Common myeloid progenitor, CD34-positive (primary cell): ENCODE measurements at regions not wholly inside any gene's neighbourhood (a gene's known extent, or its start where the extent isn't known, plus 50 kb on each side); places are given as distances from the start of the nearest gene placed in this dataset.

Experiments
- CTCF ChIA-PET: fragments of 350-600 bp; sonication (Branson Sonifier 250); formaldehyde crosslinking; loops from one replicate; lab custom pipeline; 2021; ENCODE audit warnings: antibody characterized with exemption; lab: Charles Lee
- POLR2A ChIA-PET: fragments of 350-600 bp; sonication (Branson Sonifier 250); formaldehyde crosslinking; loops from one replicate; lab custom pipeline; 2021; ENCODE audit warnings: antibody characterized with exemption; lab: Charles Lee
- DNase-seq, 3 donors: peaks; one replicate each; pipeline versions ENCODE4 v3.0.0 to v3.0.0-alpha.2; 2013
- H3K27ac ChIP-seq, 2 experiments: 1 replicate in 1 of 2; 2 replicates in 1 of 2; pipeline ENCODE4 v1.7.0; 2013; ENCODE audit warnings: inconsistent platforms in 2 of 2, low read length in 2 of 2, mild to moderate bottlenecking in 2 of 2, low read depth in 1 of 2, moderate library complexity in 1 of 2; ENCODE audit not compliant: severe bottlenecking in 2 of 2, insufficient read depth in 1 of 2, poor library complexity in 1 of 2
- H3K27me3 ChIP-seq, 5 experiments: replicated peaks in 2 of 5; 1 replicate in 3 of 5; 2 replicates in 2 of 5; pipeline versions ENCODE4 v1.6.1 to v1.7.0; 2013; ENCODE audit warnings: low read length in 4 of 5, mild to moderate bottlenecking in 2 of 5, moderate library complexity in 2 of 5, inconsistent platforms in 1 of 5; ENCODE audit not compliant: insufficient read depth in 5 of 5, control insufficient read depth in 4 of 5
- H3K36me3 ChIP-seq, 4 experiments: 1 replicate in 2 of 4; 2 replicates in 2 of 4; pipeline versions ENCODE4 v1.6.1 to v1.7.0; 2013; ENCODE audit warnings: low read length in 3 of 4, control low read depth in 1 of 4, mild to moderate bottlenecking in 1 of 4; ENCODE audit not compliant: control insufficient read depth in 4 of 4, insufficient read depth in 4 of 4
- H3K4me1 ChIP-seq, 4 experiments: 1 replicate in 3 of 4; 2 replicates in 1 of 4; pipeline versions ENCODE4 v1.6.1 to v1.7.1; 2013; ENCODE audit warnings: low read length in 3 of 4, mild to moderate bottlenecking in 3 of 4, control low read depth in 1 of 4, inconsistent platforms in 1 of 4, moderate library complexity in 1 of 4; ENCODE audit not compliant: control insufficient read depth in 4 of 4, insufficient read depth in 4 of 4; ENCODE audit errors: control extremely low read depth in 1 of 4
- H3K4me3 ChIP-seq, 7 experiments: 1 replicate in 4 of 7; 2 replicates in 3 of 7; pipeline versions ENCODE4 v1.5.1 to v1.7.0; 2013; ENCODE audit warnings: mild to moderate bottlenecking in 7 of 7, low read length in 6 of 7, moderate library complexity in 6 of 7, inconsistent platforms in 2 of 7, low read depth in 2 of 7, control low read depth in 1 of 7; ENCODE audit not compliant: insufficient read depth in 4 of 7, control insufficient read depth in 1 of 7; ENCODE audit errors: extremely low read depth in 1 of 7
- H3K9me3 ChIP-seq, 5 experiments: 1 replicate in 4 of 5; 2 replicates in 1 of 5; pipeline versions ENCODE4 v1.6.1 to v1.7.1; 2013; ENCODE audit warnings: low read length in 4 of 5, mild to moderate bottlenecking in 2 of 5, inconsistent platforms in 1 of 5, low read depth in 1 of 5, moderate library complexity in 1 of 5; ENCODE audit not compliant: control insufficient read depth in 4 of 5, insufficient read depth in 2 of 5; ENCODE audit errors: control extremely low read depth in 1 of 5
- WGBS: methylation state at CpG from one replicate; pipeline ENCODE4 v1.1.5; 2013; ENCODE audit not compliant: insufficient coverage; 5-methylcytosine and 5-hydroxymethylcytosine counted together

- H3K27me3 ChIP-seq: no peaks in the 10 kb centered on the region
- WGBS: 54% methylated on average over 2 of the region's 3 CpGs
- POLR2A ChIA-PET: no interaction called here
- H3K4me1 ChIP-seq: no peaks in the 10 kb centered on the region
- H3K36me3 ChIP-seq: no peaks in the 10 kb centered on the region
- CTCF ChIA-PET: no interaction called here
- H3K4me3 ChIP-seq: no peak overlapping the region
- no peaks in the 10 kb centered on the region for H3K9me3 ChIP-seq
- no peak overlapping the region for H3K27ac ChIP-seq
- DNase-seq: peak in 2 of 3 donors; percentile 7 to 16
Observed at GRCh38 chr9:17068671-17069070, 66.2 kb upstream of the CNTLN start.

- ChIA-PET CTCF (no interaction called here), POLR2A (no interaction called here)
- WGBS: no CpG with 5 or more reads among the region's 1 CpG
Observed at GRCh38 chr9:17065062-17065461, 69.8 kb upstream of the CNTLN start.

DNA sequence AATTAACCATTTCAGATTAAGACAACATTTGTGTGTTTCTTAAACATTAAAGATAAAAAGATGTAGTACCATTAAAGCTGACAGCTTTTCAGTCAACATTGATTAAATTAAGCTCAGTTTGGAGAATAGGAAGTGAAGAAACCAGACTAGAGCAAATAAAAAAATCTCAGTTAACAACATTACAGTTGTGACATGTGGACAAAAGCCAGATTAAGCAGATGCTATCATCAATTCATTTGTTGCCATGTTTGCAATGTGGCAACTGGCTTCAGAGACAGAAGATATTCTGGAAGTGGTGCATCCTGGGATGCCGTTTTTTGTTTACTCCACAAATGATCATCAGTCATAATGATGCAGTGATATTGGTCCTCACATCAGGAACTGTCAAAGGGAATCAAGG, 70.3 kb upstream of the CNTLN start:
- ChIA-PET CTCF (interaction anchor here (1.4 kb wide), 1 partner anchor 9 kb away, joined by 4 read pairs; no protein-coding TSS in a partner anchor), POLR2A (no interaction called here)
- 100% methylated on average over 1 of the region's 1 CpG for WGBS
- Histone ChIP-seq H3K27me3 (no peaks in the 10 kb centered on the region), H3K4me3 (no peak overlapping the region), H3K9me3 (no peaks in the 10 kb centered on the region), H3K27ac (no peak overlapping the region), H3K36me3 (no peaks in the 10 kb centered on the region), H3K4me1 (no peaks in the 10 kb centered on the region)
- no peak for DNase-seq

More at GRCh38 chr9:17065062-17065461, 69.8 kb upstream of the CNTLN start:
- no peaks in the 10 kb centered on the region for H3K27me3 ChIP-seq
- no peaks in the 10 kb centered on the region for H3K36me3 ChIP-seq
- no peak overlapping the region for H3K27ac ChIP-seq
- DNase-seq: no peak
- no peaks in the 10 kb centered on the region for H3K9me3 ChIP-seq
- H3K4me1 ChIP-seq: no peaks in the 10 kb centered on the region
- no peak overlapping the region for H3K4me3 ChIP-seq

DNA sequence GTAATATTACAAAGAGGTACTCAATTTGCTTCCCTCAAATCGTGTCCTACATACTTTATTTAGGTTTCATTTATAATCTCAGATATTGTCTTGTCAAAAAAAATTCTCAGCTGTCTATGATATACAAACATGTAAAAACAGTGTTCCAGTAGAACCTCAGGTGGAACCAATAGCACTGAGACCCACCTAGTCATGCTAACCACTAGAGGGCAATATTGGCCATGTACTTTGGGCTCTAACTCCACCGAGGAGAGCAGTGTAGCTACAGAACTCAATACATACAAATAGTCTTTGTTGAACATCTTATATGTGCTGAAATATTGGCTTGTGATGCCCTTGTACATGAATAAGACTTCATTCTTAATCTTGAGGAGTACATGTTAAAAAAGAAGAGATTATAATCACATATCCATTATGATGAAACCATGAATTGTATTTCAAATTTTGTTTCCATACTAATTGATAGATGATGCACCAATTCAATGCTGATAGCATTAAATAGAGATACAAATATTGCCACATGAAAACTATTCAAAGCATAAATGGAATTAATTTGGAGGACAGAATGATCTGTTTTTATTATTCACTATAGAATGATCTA, 71.2 kb upstream of the CNTLN start:
- Histone ChIP-seq H3K4me3 (no peak overlapping the region), H3K27ac (no peak overlapping the region), H3K27me3 (no peaks in the 10 kb centered on the region), H3K36me3 (no peaks in the 10 kb centered on the region), H3K9me3 (no peaks in the 10 kb centered on the region), H3K4me1 (no peaks in the 10 kb centered on the region)
- POLR2A ChIA-PET: no interaction called here
- WGBS: no CpG with 5 or more reads among the region's 2 CpGs
- CTCF ChIA-PET: interaction anchor here (0.7 to 2.3 kb wide), 10 partner anchors 10 to 402 kb away, joined by 3 to 12 read pairs (median 4); no protein-coding TSS in a partner anchor
- DNase-seq: peak; percentile 28 to 64 (median 60)

DNA sequence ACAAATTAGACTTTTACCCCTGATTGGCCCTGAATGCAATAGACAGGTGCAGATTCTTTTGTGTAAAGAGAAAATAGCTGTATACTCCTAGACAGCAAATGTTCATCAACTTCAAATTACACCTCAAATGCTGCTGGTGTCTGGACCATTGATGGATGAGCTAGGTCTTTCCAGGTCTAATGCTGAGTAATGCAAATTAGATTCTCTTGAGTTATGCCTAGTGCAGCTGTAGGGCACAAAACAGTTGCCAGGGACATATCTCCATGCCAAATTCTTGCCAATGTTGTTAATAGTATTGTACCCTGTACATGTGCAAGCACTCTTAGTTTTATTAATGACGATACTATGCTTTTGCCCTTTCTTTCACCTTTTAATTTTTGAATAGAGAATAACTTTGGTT, 72.3 kb upstream of the CNTLN start:
- Histone ChIP-seq H3K36me3 (no peaks in the 10 kb centered on the region), H3K4me1 (no peaks in the 10 kb centered on the region), H3K4me3 (no peak overlapping the region), H3K27me3 (no peaks in the 10 kb centered on the region), H3K9me3 (no peaks in the 10 kb centered on the region), H3K27ac (no peak overlapping the region)
- no CpG with 5 or more reads among the region's 1 CpG for WGBS
- ChIA-PET POLR2A (interaction anchor here (0.6 kb wide), 1 partner anchor 12 kb away, joined by 3 read pairs; no protein-coding TSS in a partner anchor), CTCF (interaction anchor here (0.9 to 2.3 kb wide), 9 partner anchors 9 to 403 kb away, joined by 3 to 12 read pairs (median 5); no protein-coding TSS in a partner anchor)
- no peak for DNase-seq

DNA sequence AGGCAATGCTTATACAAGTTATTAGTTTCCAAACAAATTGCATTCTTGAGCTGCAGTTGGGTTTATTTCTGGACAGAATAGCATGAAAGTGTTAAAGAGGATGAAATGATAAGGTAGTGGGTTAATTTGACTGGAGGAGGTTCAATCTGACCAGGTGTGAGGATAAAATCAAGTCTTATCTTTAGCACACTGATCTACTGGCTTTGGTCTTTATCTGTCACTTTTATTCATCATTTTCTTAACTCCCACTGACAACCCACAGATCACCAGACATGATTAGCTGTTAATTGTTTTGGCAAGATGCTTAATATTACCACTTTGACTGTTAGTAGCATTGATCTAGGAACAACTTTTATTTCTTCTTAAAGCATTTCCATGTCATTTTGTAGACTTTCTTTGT, 74.4 kb upstream of the CNTLN start:
- POLR2A ChIA-PET: no interaction called here

GRCh38 chr9:17059465-17059864, 75.4 kb upstream of the CNTLN start:
- WGBS: 100% methylated on average over 1 of the region's 1 CpG
- Histone ChIP-seq H3K4me1 (no peaks in the 10 kb centered on the region), H3K27ac (no peak overlapping the region), H3K36me3 (no peaks in the 10 kb centered on the region), H3K4me3 (no peak overlapping the region), H3K27me3 (no peaks in the 10 kb centered on the region), H3K9me3 (no peaks in the 10 kb centered on the region)
- POLR2A ChIA-PET: no interaction called here
- DNase-seq: no peak
- CTCF ChIA-PET: no interaction called here

More for the DNA sequence above, 74.4 kb upstream of the CNTLN start:
- Histone ChIP-seq H3K27me3 (no peaks in the 10 kb centered on the region), H3K4me3 (no peak overlapping the region), H3K27ac (no peak overlapping the region), H3K9me3 (no peaks in the 10 kb centered on the region), H3K36me3 (no peaks in the 10 kb centered on the region), H3K4me1 (no peaks in the 10 kb centered on the region)
- CTCF ChIA-PET: interaction anchor here (1.0 kb wide), 1 partner anchor 22 kb away, joined by 3 read pairs; no protein-coding TSS in a partner anchor
- no peak for DNase-seq
